ENCODE measurements at regions not wholly inside any gene's neighbourhood (a gene's known extent, or its start where the extent isn't known, plus 50 kb on each side); places are given as distances from the start of the nearest gene placed in this dataset.

DNA sequence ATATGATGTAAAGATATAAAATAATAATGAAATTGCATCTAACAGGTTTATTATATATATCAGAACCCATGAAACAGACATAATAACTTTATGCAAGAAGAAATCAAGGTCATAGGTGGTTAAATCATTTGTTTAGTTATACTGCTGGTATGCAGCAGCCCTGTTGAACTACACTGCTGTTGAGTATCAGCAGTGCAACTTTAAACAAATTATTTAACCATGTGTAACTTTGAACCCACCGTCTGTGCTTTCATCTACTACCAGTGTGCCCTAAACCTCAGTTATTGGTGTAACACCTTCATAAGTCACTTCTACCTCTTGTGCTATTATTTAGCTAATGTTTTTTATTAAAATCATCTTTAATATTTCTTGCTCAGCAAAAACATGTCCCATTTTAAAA is 262.3 kb upstream of the CRY1 start:
- TF ChIP-seq, protein P1, sequence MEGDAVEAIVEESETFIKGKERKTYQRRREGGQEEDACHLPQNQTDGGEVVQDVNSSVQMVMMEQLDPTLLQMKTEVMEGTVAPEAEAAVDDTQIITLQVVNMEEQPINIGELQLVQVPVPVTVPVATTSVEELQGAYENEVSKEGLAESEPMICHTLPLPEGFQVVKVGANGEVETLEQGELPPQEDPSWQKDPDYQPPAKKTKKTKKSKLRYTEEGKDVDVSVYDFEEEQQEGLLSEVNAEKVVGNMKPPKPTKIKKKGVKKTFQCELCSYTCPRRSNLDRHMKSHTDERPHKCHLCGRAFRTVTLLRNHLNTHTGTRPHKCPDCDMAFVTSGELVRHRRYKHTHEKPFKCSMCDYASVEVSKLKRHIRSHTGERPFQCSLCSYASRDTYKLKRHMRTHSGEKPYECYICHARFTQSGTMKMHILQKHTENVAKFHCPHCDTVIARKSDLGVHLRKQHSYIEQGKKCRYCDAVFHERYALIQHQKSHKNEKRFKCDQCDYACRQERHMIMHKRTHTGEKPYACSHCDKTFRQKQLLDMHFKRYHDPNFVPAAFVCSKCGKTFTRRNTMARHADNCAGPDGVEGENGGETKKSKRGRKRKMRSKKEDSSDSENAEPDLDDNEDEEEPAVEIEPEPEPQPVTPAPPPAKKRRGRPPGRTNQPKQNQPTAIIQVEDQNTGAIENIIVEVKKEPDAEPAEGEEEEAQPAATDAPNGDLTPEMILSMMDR (IDR thresholded peaks at IDR 0.05) = no peak
- no peak for TF ChIP-seq POLR2A (IDR thresholded peaks at IDR 0.05)
